HG03175 (cell line): ENCODE measurements at regions not wholly inside any gene's neighbourhood (a gene's known extent, or its start where the extent isn't known, plus 50 kb on each side); places are given as distances from the start of the nearest gene placed in this dataset.
"Not testable (repeated sequence)": the region's sequence is repeated elsewhere in the genome, so short reads cannot be mapped to it uniquely, and the experiment has no call there.

Experiments used
- ATAC-seq: cut with Tn5 transposase; IDR thresholded peaks from one replicate; pipeline ENCODE4 v1.9.1; 2021; ENCODE audit warnings: mild to moderate bottlenecking, moderate library complexity; ENCODE audit not compliant: unreplicated experiment

GRCh38 chr12:105574056-105574715, 243.7 kb downstream of the C12orf75 start:
- ATAC-seq, result no peak

GRCh38 chr12:105575235-105575634, 244.7 kb downstream of the C12orf75 start:
- no peak for ATAC-seq

GRCh38 chr12:105576261-105576660, 245.8 kb downstream of the C12orf75 start:
- ATAC-seq, result no peak

GRCh38 chr12:105580821-105581352, 250.4 kb downstream of the C12orf75 start:
- no peak for ATAC-seq

- no peak for ATAC-seq
Measured at GRCh38 chr12:105581420-105581819, 250.9 kb downstream of the C12orf75 start.

- ATAC-seq, result no peak
Measured at GRCh38 chr12:105585107-105585506, 254.6 kb downstream of the C12orf75 start.

- ATAC-seq, result no peak
Measured at GRCh38 chr12:105587237-105587636, 256.7 kb downstream of the C12orf75 start.

- no peak for ATAC-seq
Measured at GRCh38 chr12:105588106-105588505, 257.6 kb downstream of the C12orf75 start.

- ATAC-seq, result no peak
Measured at GRCh38 chr12:105590571-105590970, 260.1 kb downstream of the C12orf75 start.

- no peak for ATAC-seq
Measured at GRCh38 chr12:105595440-105595839, 264.9 kb downstream of the C12orf75 start.

GRCh38 chr12:105596731-105597130, 266.2 kb downstream of the C12orf75 start:
- no peak for ATAC-seq

GRCh38 chr12:105598031-105598430, 267.5 kb downstream of the C12orf75 start:
- no peak for ATAC-seq

- ATAC-seq, result no peak
Measured at GRCh38 chr12:105600911-105601545, 270.5 kb downstream of the C12orf75 start.

GRCh38 chr12:105602312-105602711, 271.8 kb downstream of the C12orf75 start:
- not testable (repeated sequence) for ATAC-seq

GRCh38 chr12:105604281-105604680, 273.8 kb downstream of the C12orf75 start:
- not testable (repeated sequence) for ATAC-seq

- not testable (repeated sequence) for ATAC-seq
Measured at GRCh38 chr12:105606613-105607012, 276.1 kb downstream of the C12orf75 start.

- ATAC-seq, result not testable (repeated sequence)
Measured at GRCh38 chr12:105609001-105609400, 278.5 kb downstream of the C12orf75 start.

GRCh38 chr12:105610459-105610858, 280.0 kb downstream of the C12orf75 start:
- no peak for ATAC-seq

- ATAC-seq, result no peak
Measured at GRCh38 chr12:105611340-105611739, 280.8 kb downstream of the C12orf75 start.

- ATAC-seq, result no peak
Measured at GRCh38 chr12:105613269-105613668, 282.8 kb downstream of the C12orf75 start.

- no peak for ATAC-seq
Measured at GRCh38 chr12:105613887-105614286, 283.4 kb downstream of the C12orf75 start.

- ATAC-seq, result no peak
Measured at GRCh38 chr12:105616971-105617540, 286.6 kb downstream of the C12orf75 start.
